HCT116 (cell line): ENCODE measurements at regions not wholly inside any gene's neighbourhood (a gene's known extent, or its start where the extent isn't known, plus 50 kb on each side); places are given as distances from the start of the nearest gene placed in this dataset.

ENCODE experiments used
- ATAC-seq: fragments of 200-7000 bp; cut with Tn5 transposase; 2 replicates; pipeline ENCODE4 v1.9.1; 2020; ENCODE audit warnings: mild to moderate bottlenecking, moderate library complexity
- BruUV-seq: library from RNA; stranded (reverse); fragments of 400-500 nt; replicated peaks from 2 replicates; lab custom pipeline; 2021; lab: Mats Ljungman, UMichigan
- CTCF ChIA-PET: fragments of 300-600 bp; sonication (Branson Sonifier 250); formaldehyde crosslinking; loops from one replicate; lab custom pipeline; 2021; ENCODE audit warnings: antibody characterized with exemption; lab: Charles Lee
- POLR2A ChIA-PET: fragments of 300-600, 350-600 bp; sonication (Branson Sonifier 250); formaldehyde crosslinking; loops from one replicate; lab custom pipeline; 2021; ENCODE audit warnings: antibody characterized with exemption; lab: Charles Lee
- RAD21 ChIA-PET, 2 experiments: fragments of 300-600 bp; sonication (Branson Sonifier 250); formaldehyde crosslinking; loops; one replicate each; lab custom pipeline; 2023; ENCODE audit warnings: low total read pairs in 2 of 2; ENCODE audit not compliant: uncharacterized antibody in 2 of 2, unreplicated experiment in 2 of 2, low non-redundant PET in 1 of 2; lab: Charles Lee
- DNase-seq: peaks from one replicate; pipeline ENCODE4 v3.0.0-alpha.2; 2010; ENCODE audit warnings: low read depth, low spot score
- H2AFZ ChIP-seq: fragments of 200-600 bp; shearing (Covaris generic), sonication (generic); 2 replicates; pipeline ENCODE4 v1.6.1; 2017; ENCODE audit warnings: low read depth, mixed run types, mixed read lengths, antibody characterized with exemption, low read length; ENCODE audit not compliant: poor library complexity, severe bottlenecking
- H3K27ac ChIP-seq: 2 replicates; pipeline ENCODE4 v1.5.1; 2012; ENCODE audit warnings: low read depth, low read length
- H3K27me3 ChIP-seq: fragments of 200-600 bp; sonication (generic); 2 replicates; pipeline ENCODE4 v1.6.1; 2016; ENCODE audit warnings: mixed run types, low read length, mixed read lengths; ENCODE audit not compliant: insufficient read depth
- H3K36me3 ChIP-seq, 2 experiments: fragments of 200-500 bp in 1 of 2; fragments of 200-600 bp in 1 of 2; sonication (Bioruptor generic) in 1 of 2; sonication (generic) in 1 of 2; 2 replicates each; pipeline versions ENCODE4 v1.5.1 to v1.6.1; 2014 to 2016; ENCODE audit warnings: low read length in 2 of 2, inconsistent platforms in 1 of 2, mixed read lengths in 1 of 2, mixed run types in 1 of 2; ENCODE audit not compliant: insufficient read depth in 2 of 2, control insufficient read depth in 1 of 2
- H3K4me1 ChIP-seq, 2 experiments: fragments of 200-600 bp in 1 of 2; sonication (generic) in 1 of 2; 2 replicates each; pipeline versions ENCODE4 v1.5.1 to v1.6.1; 2012 to 2017; ENCODE audit warnings: low read length in 2 of 2, inconsistent platforms in 1 of 2, mild to moderate bottlenecking in 1 of 2, mixed read lengths in 1 of 2, mixed run types in 1 of 2, moderate library complexity in 1 of 2; ENCODE audit not compliant: insufficient read depth in 2 of 2, control insufficient read depth in 1 of 2
- H3K4me2 ChIP-seq: fragments of 200-600 bp; sonication (generic); 2 replicates; pipeline ENCODE4 v1.6.1; 2017; ENCODE audit warnings: mixed run types, low read length, mixed read lengths
- H3K4me3 ChIP-seq, 2 experiments: fragments of 200-600 bp in 1 of 2; sonication (generic) in 1 of 2; replicated peaks in 1 of 2; 2 replicates each; pipeline ENCODE4 v1.5.1; 2011 to 2016; ENCODE audit warnings: low read length in 2 of 2, control low read depth in 1 of 2, low read depth in 1 of 2, mild to moderate bottlenecking in 1 of 2, mixed read lengths in 1 of 2, mixed run types in 1 of 2
- H3K79me2 ChIP-seq: fragments of 200-600 bp; sonication (generic); 2 replicates; pipeline ENCODE4 v1.6.1; 2017; ENCODE audit warnings: mild to moderate bottlenecking, mixed run types, low read length, moderate library complexity, mixed read lengths; ENCODE audit not compliant: insufficient read depth
- H3K9ac ChIP-seq: fragments of 200-600 bp; sonication (generic); 2 replicates; pipeline ENCODE4 v1.6.1; 2016; ENCODE audit warnings: low read length, mixed read lengths
- H3K9me2 ChIP-seq: fragments of 200-600 bp; sonication (generic), shearing (Covaris generic); 2 replicates; pipeline ENCODE4 v1.6.1; 2017; ENCODE audit warnings: mixed run types, mild to moderate bottlenecking, moderate library complexity; ENCODE audit not compliant: insufficient read depth
- H3K9me3 ChIP-seq, 2 experiments: fragments of 200-500 bp in 1 of 2; fragments of 200-600 bp in 1 of 2; sonication (Bioruptor generic) in 1 of 2; sonication (generic) in 1 of 2; 2 replicates each; pipeline ENCODE4 v1.6.1; 2014 to 2017; ENCODE audit warnings: low read length in 2 of 2, mixed read lengths in 2 of 2, inconsistent platforms in 1 of 2, low read depth in 1 of 2, mild to moderate bottlenecking in 1 of 2, mixed run types in 1 of 2, moderate library complexity in 1 of 2; ENCODE audit not compliant: control insufficient read depth in 1 of 2, insufficient read depth in 1 of 2
- H4K20me1 ChIP-seq: fragments of 200-600 bp; sonication (generic), shearing (Covaris generic); 2 replicates; pipeline ENCODE4 v1.6.1; 2017; ENCODE audit warnings: mixed run types, mild to moderate bottlenecking, moderate library complexity; ENCODE audit not compliant: insufficient read depth
- CEBPB ChIP-seq: IDR thresholded peaks from 2 replicates; pipeline ENCODE4 v1.6.1; 2012; ENCODE audit warnings: low read depth
- CTCF ChIP-seq, 3 experiments: fragments of 200-600 bp in 1 of 3; sonication (generic) in 1 of 3; IDR thresholded peaks in 2 of 3; conservative IDR thresholded peaks in 1 of 3; 2 replicates each; pipeline ENCODE4 v1.5.1; 2012 to 2017; ENCODE audit warnings: low read depth in 2 of 3, low read length in 2 of 3, antibody characterized with exemption in 1 of 3, borderline replicate concordance in 1 of 3, control low read depth in 1 of 3, mild to moderate bottlenecking in 1 of 3, mixed read lengths in 1 of 3, mixed run types in 1 of 3, moderate library complexity in 1 of 3; ENCODE audit not compliant: insufficient read depth in 1 of 3
- EGR1 ChIP-seq: IDR thresholded peaks from 2 replicates; pipeline ENCODE4 v1.6.1; 2012; ENCODE audit warnings: low read depth
- FOSL1 ChIP-seq: IDR thresholded peaks from 2 replicates; pipeline ENCODE4 v1.6.1; 2012; ENCODE audit warnings: low read depth
- MAX ChIP-seq: IDR thresholded peaks from 2 replicates; pipeline ENCODE4 v1.6.1; 2012
- POLR2AphosphoS5 ChIP-seq: IDR thresholded peaks from 2 replicates; pipeline ENCODE4 v1.6.1; 2011; ENCODE audit warnings: mild to moderate bottlenecking, low read depth, low read length, moderate library complexity
- SIN3A ChIP-seq: IDR thresholded peaks from 2 replicates; pipeline ENCODE4 v1.6.1; 2012; ENCODE audit warnings: low read depth
- TCF7L2 ChIP-seq: IDR thresholded peaks from 2 replicates; pipeline ENCODE4 v1.7.0; 2011; ENCODE audit warnings: borderline replicate concordance, inconsistent platforms; ENCODE audit not compliant: insufficient read depth, insufficient read length; ENCODE audit errors: extremely low read depth
- YY1 ChIP-seq: IDR thresholded peaks from 2 replicates; pipeline ENCODE4 v1.6.1; 2011; ENCODE audit warnings: low read length, low read depth, moderate library complexity, mild to moderate bottlenecking; ENCODE audit not compliant: insufficient replicate concordance; ENCODE audit errors: extremely low read depth
- ZNF274 ChIP-seq: fragments of 200-500 bp; sonication (Bioruptor generic); IDR thresholded peaks from 2 replicates; pipeline ENCODE4 v1.6.1; 2014; ENCODE audit warnings: mild to moderate bottlenecking, low read depth, low read length, inconsistent platforms
- intact Hi-C: fragments of 100-400 bp; cut with micrococcal nuclease; formaldehyde crosslinking; loops from 2 replicates; pipeline ENCODE4 v1.10.0; 2022
- TF ChIP-seq, protein P1 (sequence below): IDR thresholded peaks from 2 replicates; pipeline ENCODE4 v1.6.1; 2012; ENCODE audit warnings: low read depth

DNA sequence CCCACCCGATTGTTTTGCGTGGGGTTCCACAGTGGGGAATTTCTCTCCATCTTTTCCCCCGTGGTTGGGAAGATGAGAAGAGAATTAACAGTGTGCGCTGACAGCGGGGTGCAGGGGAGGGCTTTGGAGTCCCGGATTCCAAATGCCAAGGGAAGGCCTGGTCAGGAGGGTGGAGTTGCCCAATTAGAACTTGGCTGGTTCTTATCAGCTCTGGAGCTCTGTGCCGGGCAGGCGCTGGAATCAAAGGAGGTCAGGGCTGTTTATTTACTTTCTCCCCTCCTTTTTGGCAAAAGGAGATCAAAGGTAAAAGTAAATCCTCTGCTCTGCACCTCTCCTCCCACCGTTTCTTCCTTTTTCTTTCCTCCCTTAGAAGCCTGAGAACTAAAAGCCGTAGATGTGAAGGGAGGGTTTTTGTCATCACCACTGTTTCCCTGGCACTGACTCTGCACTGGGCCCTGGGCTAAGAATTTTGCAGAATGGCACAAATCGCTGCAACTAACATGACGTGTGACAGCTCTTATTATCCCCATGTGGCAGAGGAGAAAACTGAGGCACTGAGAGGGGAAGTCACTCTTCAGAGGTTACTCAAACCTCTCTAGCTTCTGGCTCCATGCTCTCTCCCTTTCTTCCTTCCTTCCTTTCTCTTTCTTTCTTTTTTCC is 95.2 kb upstream of the ZNF716 start:
- Histone ChIP-seq H3K4me1 (no peaks in the 10 kb centered on the region), H3K4me3 (no peak overlapping the region), H3K4me2 (no peak overlapping the region), H3K79me2 (no peaks in the 10 kb centered on the region), H3K9ac (no peak overlapping the region), H3K27me3 (no peaks in the 10 kb centered on the region), H3K9me2 (no peaks in the 10 kb centered on the region), H3K36me3 (no peaks in the 10 kb centered on the region), H2AFZ (no peak overlapping the region), H3K27ac (no peak overlapping the region)
- no peak for ATAC-seq
- ChIA-PET POLR2A (no interaction called here), RAD21 (no interaction called here), CTCF (no interaction called here)
- intact Hi-C loops, result no loop called here
- BruUV-seq, result no TSS peak
- no peak for DNase-seq
- TF ChIP-seq, protein P1, sequence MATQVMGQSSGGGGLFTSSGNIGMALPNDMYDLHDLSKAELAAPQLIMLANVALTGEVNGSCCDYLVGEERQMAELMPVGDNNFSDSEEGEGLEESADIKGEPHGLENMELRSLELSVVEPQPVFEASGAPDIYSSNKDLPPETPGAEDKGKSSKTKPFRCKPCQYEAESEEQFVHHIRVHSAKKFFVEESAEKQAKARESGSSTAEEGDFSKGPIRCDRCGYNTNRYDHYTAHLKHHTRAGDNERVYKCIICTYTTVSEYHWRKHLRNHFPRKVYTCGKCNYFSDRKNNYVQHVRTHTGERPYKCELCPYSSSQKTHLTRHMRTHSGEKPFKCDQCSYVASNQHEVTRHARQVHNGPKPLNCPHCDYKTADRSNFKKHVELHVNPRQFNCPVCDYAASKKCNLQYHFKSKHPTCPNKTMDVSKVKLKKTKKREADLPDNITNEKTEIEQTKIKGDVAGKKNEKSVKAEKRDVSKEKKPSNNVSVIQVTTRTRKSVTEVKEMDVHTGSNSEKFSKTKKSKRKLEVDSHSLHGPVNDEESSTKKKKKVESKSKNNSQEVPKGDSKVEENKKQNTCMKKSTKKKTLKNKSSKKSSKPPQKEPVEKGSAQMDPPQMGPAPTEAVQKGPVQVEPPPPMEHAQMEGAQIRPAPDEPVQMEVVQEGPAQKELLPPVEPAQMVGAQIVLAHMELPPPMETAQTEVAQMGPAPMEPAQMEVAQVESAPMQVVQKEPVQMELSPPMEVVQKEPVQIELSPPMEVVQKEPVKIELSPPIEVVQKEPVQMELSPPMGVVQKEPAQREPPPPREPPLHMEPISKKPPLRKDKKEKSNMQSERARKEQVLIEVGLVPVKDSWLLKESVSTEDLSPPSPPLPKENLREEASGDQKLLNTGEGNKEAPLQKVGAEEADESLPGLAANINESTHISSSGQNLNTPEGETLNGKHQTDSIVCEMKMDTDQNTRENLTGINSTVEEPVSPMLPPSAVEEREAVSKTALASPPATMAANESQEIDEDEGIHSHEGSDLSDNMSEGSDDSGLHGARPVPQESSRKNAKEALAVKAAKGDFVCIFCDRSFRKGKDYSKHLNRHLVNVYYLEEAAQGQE, result no peak
- TF ChIP-seq SIN3A (no peak), TCF7L2 (no peak), CTCF (IDR thresholded peaks at IDR 0.05 in 2 of 3, conservative IDR thresholded peaks at IDR 0.05 in 1 of 3; ENCODE audit: borderline replicate concordance in 1 of 3, insufficient read depth in 1 of 3, low read depth in 2 of 3, low read length in 2 of 3) (no peak), MAX (no peak), ZNF274 (no peak), YY1 (no peak), EGR1 (no peak), POLR2AphosphoS5 (no peak), CEBPB (no peak), FOSL1 (no peak)
- TF ChIP-seq, all 23 proteins: peak for 0
- Histone ChIP-seq H3K9me3 (peaks cover 12 to 27% of the 10 kb centered on the region in 2 experiments; a peak in 2 of 4 replicates), H4K20me1 (no peaks in the 10 kb centered on the region)
